ENCODE measurements at regions not wholly inside any gene's neighbourhood (a gene's known extent, or its start where the extent isn't known, plus 50 kb on each side); places are given as distances from the start of the nearest gene placed in this dataset.

GRCh38 chr2:195563857-195564512, 93.0 kb upstream of the SLC39A10 start:
- no peak for DNase-seq (ENCODE audit: low spot score)
- H3K27ac ChIP-seq = no peak overlapping the region

GRCh38 chr2:195562570-195563566, 94.2 kb upstream of the SLC39A10 start:
- no peak overlapping the region for H3K4me3 ChIP-seq
- no peaks in the 10 kb centered on the region for H3K27me3 ChIP-seq (replicated peaks; ENCODE audit: insufficient read depth)
- H3K4me1 ChIP-seq (ENCODE audit: control insufficient read depth in 1 of 2, low read depth in 2 of 2) = no peaks in the 10 kb centered on the region
- H3K36me3 ChIP-seq = no peaks in the 10 kb centered on the region
- DNase-seq (ENCODE audit: low spot score) (no peak), ATAC-seq (ENCODE audit: insufficient number of reproducible peaks, low FRiP score, low read depth) (no peak)
- no peak overlapping the region for H3K27ac ChIP-seq
- no peaks in the 10 kb centered on the region for H3K9me3 ChIP-seq
- TF ChIP-seq CTCF (IDR thresholded peaks at IDR 0.05) = no peak

More at GRCh38 chr2:195563857-195564512, 93.0 kb upstream of the SLC39A10 start:
- no peak for ATAC-seq (ENCODE audit: insufficient number of reproducible peaks, low FRiP score, low read depth)
- H3K36me3 ChIP-seq = no peaks in the 10 kb centered on the region
- H3K9me3 ChIP-seq = no peaks in the 10 kb centered on the region
- no peak overlapping the region for H3K4me3 ChIP-seq
- H3K4me1 ChIP-seq (ENCODE audit: control insufficient read depth in 1 of 2, low read depth in 2 of 2) = no peaks in the 10 kb centered on the region
- no peaks in the 10 kb centered on the region for H3K27me3 ChIP-seq (replicated peaks; ENCODE audit: insufficient read depth)
- no peak for TF ChIP-seq CTCF (IDR thresholded peaks at IDR 0.05)

- H3K9me3 ChIP-seq = no peaks in the 10 kb centered on the region
- no peak overlapping the region for H3K27ac ChIP-seq
- H3K4me3 ChIP-seq = no peak overlapping the region
- no peaks in the 10 kb centered on the region for H3K4me1 ChIP-seq (ENCODE audit: control insufficient read depth in 1 of 2, low read depth in 2 of 2)
- no peaks in the 10 kb centered on the region for H3K36me3 ChIP-seq
- ATAC-seq (ENCODE audit: insufficient number of reproducible peaks, low FRiP score, low read depth) (no peak), DNase-seq (ENCODE audit: low spot score) (no peak)
- H3K27me3 ChIP-seq (replicated peaks; ENCODE audit: insufficient read depth) = no peaks in the 10 kb centered on the region
- TF ChIP-seq CTCF (IDR thresholded peaks at IDR 0.05) = no peak
Observed at GRCh38 chr2:195561116-195561921, 95.7 kb upstream of the SLC39A10 start.

- Histone ChIP-seq H3K36me3 (no peaks in the 10 kb centered on the region), H3K9me3 (no peaks in the 10 kb centered on the region), H3K4me3 (no peak overlapping the region), H3K27me3 (replicated peaks; ENCODE audit: insufficient read depth) (no peaks in the 10 kb centered on the region), H3K4me1 (ENCODE audit: control insufficient read depth in 1 of 2, low read depth in 2 of 2) (no peaks in the 10 kb centered on the region), H3K27ac (no peak overlapping the region)
- TF ChIP-seq CTCF (IDR thresholded peaks at IDR 0.05) = no peak
- ATAC-seq (ENCODE audit: insufficient number of reproducible peaks, low FRiP score, low read depth) (no peak), DNase-seq (ENCODE audit: low spot score) (no peak)
Observed at GRCh38 chr2:195560209-195560895, 96.7 kb upstream of the SLC39A10 start.

All from thoracic aorta (tissue), 2 donors.